Esophagus (tissue), 2 donors: ENCODE measurements at regions not wholly inside any gene's neighbourhood (a gene's known extent, or its start where the extent isn't known, plus 50 kb on each side); places are given as distances from the start of the nearest gene placed in this dataset.
"Not testable (repeated sequence)": the region's sequence is repeated elsewhere in the genome, so short reads cannot be mapped to it uniquely, and the experiment has no call there.

ENCODE experiments used
- H3K27ac ChIP-seq, 2 donors: one replicate each; pipeline ENCODE4 v1.5.1; 2013; ENCODE audit warnings: low read depth in 2 of 2, mild to moderate bottlenecking in 2 of 2, inconsistent platforms in 1 of 2, low read length in 1 of 2, moderate library complexity in 1 of 2
- H3K27me3 ChIP-seq, 2 donors: one replicate each; pipeline ENCODE4 v1.6.1; 2013; ENCODE audit warnings: low read length in 2 of 2, control low read depth in 1 of 2, mild to moderate bottlenecking in 1 of 2; ENCODE audit not compliant: insufficient read depth in 2 of 2, control insufficient read depth in 1 of 2
- H3K36me3 ChIP-seq, 2 donors: one replicate each; pipeline ENCODE4 v1.6.1; 2013; ENCODE audit warnings: low read length in 1 of 2; ENCODE audit not compliant: control insufficient read depth in 2 of 2, insufficient read depth in 2 of 2
- H3K4me1 ChIP-seq, 2 donors: one replicate each; pipeline ENCODE4 v1.6.1; 2013; ENCODE audit warnings: low read length in 1 of 2; ENCODE audit not compliant: control insufficient read depth in 2 of 2, insufficient read depth in 2 of 2
- H3K4me3 ChIP-seq, 2 donors: one replicate each; pipeline ENCODE4 v1.5.1; 2013; ENCODE audit warnings: low read length in 2 of 2, mild to moderate bottlenecking in 2 of 2, low read depth in 1 of 2, moderate library complexity in 1 of 2
- H3K9me3 ChIP-seq, 2 donors: one replicate each; pipeline ENCODE4 v1.6.1; 2013; ENCODE audit warnings: mild to moderate bottlenecking in 2 of 2, low read depth in 1 of 2, low read length in 1 of 2, moderate library complexity in 1 of 2; ENCODE audit not compliant: control insufficient read depth in 2 of 2, insufficient read depth in 1 of 2
- WGBS, 2 donors: extraction: QIAGEN DNeasy Blood & Tissue Kit; methylation state at CpG; one replicate each; pipeline ENCODE4 v1.1.7; 2013; 5-methylcytosine and 5-hydroxymethylcytosine counted together
- donor health status: healthy with polysubstance abuse.
- donor health status: Bipolar disorder and iron deficiency.

- Histone ChIP-seq H3K27ac (no peak overlapping the region), H3K4me1 (no peaks in the 10 kb centered on the region), H3K4me3 (no peak overlapping the region), H3K27me3 (no peaks in the 10 kb centered on the region), H3K36me3 (no peaks in the 10 kb centered on the region), H3K9me3 (no peaks in the 10 kb centered on the region)
- 76 to 79% methylated on average over 17 of the region's 17 CpGs for WGBS, 2 donors
Measured at GRCh38 chr2:136281281-136282114, 163.5 kb upstream of the CXCR4 start.

- not testable (repeated sequence) for H3K9me3 ChIP-seq, H3K27ac ChIP-seq, H3K36me3 ChIP-seq, H3K27me3 ChIP-seq, H3K4me3 ChIP-seq, H3K4me1 ChIP-seq
- 38 to 54% methylated on average over 4 of the region's 4 CpGs for WGBS, 2 donors
Measured at GRCh38 chr2:136266346-136266745, 148.4 kb upstream of the CXCR4 start.

- Histone ChIP-seq H3K27ac (no peak overlapping the region), H3K27me3 (no peaks in the 10 kb centered on the region), H3K4me1 (no peaks in the 10 kb centered on the region), H3K36me3 (no peaks in the 10 kb centered on the region), H3K9me3 (no peaks in the 10 kb centered on the region), H3K4me3 (no peak overlapping the region)
- WGBS, 2 donors, result 83 to 89% methylated on average over 3 of the region's 3 CpGs
Measured at GRCh38 chr2:136259551-136259950, 141.6 kb upstream of the CXCR4 start.

GRCh38 chr2:136257893-136258292, 139.9 kb upstream of the CXCR4 start:
- Histone ChIP-seq H3K27me3 (no peaks in the 10 kb centered on the region), H3K9me3 (no peaks in the 10 kb centered on the region), H3K27ac (no peak overlapping the region), H3K36me3 (no peaks in the 10 kb centered on the region), H3K4me3 (no peak overlapping the region), H3K4me1 (no peaks in the 10 kb centered on the region)
- 63 to 82% methylated on average over 1 of the region's 1 CpG for WGBS, 2 donors

GRCh38 chr2:136255648-136256461, 137.9 kb upstream of the CXCR4 start:
- H3K27ac ChIP-seq, result no peak overlapping the region
- WGBS, 2 donors, result 60 to 67% methylated on average over 9 of the region's 9 CpGs

GRCh38 chr2:136255127-136255526, 137.2 kb upstream of the CXCR4 start:
- no peaks in the 10 kb centered on the region for H3K9me3 ChIP-seq
- no peak overlapping the region for H3K27ac ChIP-seq
- H3K4me3 ChIP-seq, result no peak overlapping the region
- no peaks in the 10 kb centered on the region for H3K27me3 ChIP-seq
- WGBS, 2 donors, result 83 to 88% methylated on average over 3 of the region's 3 CpGs
- H3K36me3 ChIP-seq, result no peaks in the 10 kb centered on the region
- H3K4me1 ChIP-seq, result no peaks in the 10 kb centered on the region

More at GRCh38 chr2:136255648-136256461, 137.9 kb upstream of the CXCR4 start:
- no peaks in the 10 kb centered on the region for H3K27me3 ChIP-seq
- no peaks in the 10 kb centered on the region for H3K36me3 ChIP-seq
- no peaks in the 10 kb centered on the region for H3K9me3 ChIP-seq
- H3K4me3 ChIP-seq, result no peak overlapping the region
- no peaks in the 10 kb centered on the region for H3K4me1 ChIP-seq

GRCh38 chr2:136254681-136255080, 136.7 kb upstream of the CXCR4 start:
- no peaks in the 10 kb centered on the region for H3K36me3 ChIP-seq
- 55 to 57% methylated on average over 3 of the region's 3 CpGs for WGBS, 2 donors

GRCh38 chr2:136253288-136254004, 135.5 kb upstream of the CXCR4 start:
- no peaks in the 10 kb centered on the region for H3K36me3 ChIP-seq
- H3K9me3 ChIP-seq, result no peaks in the 10 kb centered on the region
- H3K4me1 ChIP-seq, result no peaks in the 10 kb centered on the region
- H3K4me3 ChIP-seq, result no peak overlapping the region
- 87 to 90% methylated on average over 6 of the region's 6 CpGs for WGBS, 2 donors
- no peak overlapping the region for H3K27ac ChIP-seq
- H3K27me3 ChIP-seq, result no peaks in the 10 kb centered on the region

More at GRCh38 chr2:136254681-136255080, 136.7 kb upstream of the CXCR4 start:
- no peaks in the 10 kb centered on the region for H3K27me3 ChIP-seq
- no peak overlapping the region for H3K27ac ChIP-seq
- no peaks in the 10 kb centered on the region for H3K4me1 ChIP-seq
- H3K9me3 ChIP-seq, result no peaks in the 10 kb centered on the region
- H3K4me3 ChIP-seq, result no peak overlapping the region

GRCh38 chr2:136251885-136252585, 134.1 kb upstream of the CXCR4 start:
- H3K36me3 ChIP-seq, result no peaks in the 10 kb centered on the region
- H3K27me3 ChIP-seq, result no peaks in the 10 kb centered on the region
- H3K4me1 ChIP-seq, result no peaks in the 10 kb centered on the region
- WGBS, 2 donors, result 65 to 78% methylated on average over 5 of the region's 5 CpGs
- H3K4me3 ChIP-seq, result no peak overlapping the region
- H3K9me3 ChIP-seq, result no peaks in the 10 kb centered on the region
- H3K27ac ChIP-seq, result no peak overlapping the region
